Mucosa of descending colon (tissue), 3 donors: ENCODE measurements at regions not wholly inside any gene's neighbourhood (a gene's known extent, or its start where the extent isn't known, plus 50 kb on each side); places are given as distances from the start of the nearest gene placed in this dataset.

Source experiments
- ATAC-seq: fragments of 200-7000 bp; cut with Tn5 transposase; one replicate; pipeline ENCODE4 v1.9.1; 2020; ENCODE audit warnings: mild to moderate bottlenecking, moderate library complexity
- DNase-seq, 3 donors: peaks; one replicate each; pipeline ENCODE4 v3.0.0-alpha.2; 2020
- H3K36me3 ChIP-seq: fragments of 200-600 bp; one replicate; pipeline ENCODE4 v1.8.0; 2021; ENCODE audit warnings: low read depth, mild to moderate bottlenecking
- H3K4me1 ChIP-seq: fragments of 200-600 bp; one replicate; pipeline ENCODE4 v1.8.0; 2021; ENCODE audit warnings: low read depth, mild to moderate bottlenecking
- H3K4me3 ChIP-seq: fragments of 200-600 bp; one replicate; pipeline ENCODE4 v1.8.0; 2021; ENCODE audit warnings: mild to moderate bottlenecking
- H3K9me3 ChIP-seq: fragments of 200-600 bp; one replicate; pipeline ENCODE4 v1.8.0; 2021; ENCODE audit warnings: mild to moderate bottlenecking
- CTCF ChIP-seq: fragments of 200-600 bp; IDR thresholded peaks from one replicate; pipeline ENCODE4 v1.8.0; 2022; ENCODE audit warnings: antibody characterized with exemption, mild to moderate bottlenecking
- intact Hi-C, 2 donors: fragments of 100-400 bp; cut with DNase I in 1 of 2; cut with micrococcal nuclease in 1 of 2; formaldehyde crosslinking; loops; one replicate each; pipeline versions ENCODE4 v1.11.0 to v1.11.1; 2022; cut with DNase I, micrococcal nuclease
- donor health status: DM: no; HTN: no; CAD: no; lungs with moderate emphysema.
- donor health status: DM: no; HTN: no; CAD: no.
- donor health status: DM: no; HTN: yes; CAD: no.

GRCh38 chr10:4385231-4385870 lies 440.7 kb upstream of the AKR1E2 start:
- Histone ChIP-seq H3K4me1 (no peaks in the 10 kb centered on the region), H3K36me3 (no peaks in the 10 kb centered on the region), H3K4me3 (no peak overlapping the region), H3K9me3 (no peaks in the 10 kb centered on the region)
- no peak for ATAC-seq
- no peak for DNase-seq
- intact Hi-C loops, result no loop called here
- no peak for TF ChIP-seq CTCF

GRCh38 chr10:4384245-4384644 lies 441.8 kb upstream of the AKR1E2 start:
- ATAC-seq (no peak), DNase-seq (no peak)
- H3K36me3 ChIP-seq, result no peaks in the 10 kb centered on the region
- TF ChIP-seq CTCF, result no peak
- intact Hi-C loops, result no loop called here
- H3K9me3 ChIP-seq, result no peaks in the 10 kb centered on the region
- no peaks in the 10 kb centered on the region for H3K4me1 ChIP-seq
- H3K4me3 ChIP-seq, result no peak overlapping the region

GRCh38 chr10:4383651-4384098 lies 442.3 kb upstream of the AKR1E2 start:
- intact Hi-C loops, result no loop called here

GRCh38 chr10:4382811-4383210 lies 443.2 kb upstream of the AKR1E2 start:
- no peak for TF ChIP-seq CTCF
- intact Hi-C loops, result no loop called here
- no peaks in the 10 kb centered on the region for H3K4me1 ChIP-seq
- no peak for DNase-seq
- no peak for ATAC-seq
- no peak overlapping the region for H3K4me3 ChIP-seq
- no peaks in the 10 kb centered on the region for H3K9me3 ChIP-seq
- H3K36me3 ChIP-seq, result no peaks in the 10 kb centered on the region

More at GRCh38 chr10:4383651-4384098, 442.3 kb upstream of the AKR1E2 start:
- Histone ChIP-seq H3K4me3 (no peak overlapping the region), H3K9me3 (no peaks in the 10 kb centered on the region), H3K36me3 (no peaks in the 10 kb centered on the region), H3K4me1 (no peaks in the 10 kb centered on the region)
- DNase-seq, result no peak
- ATAC-seq, result no peak
- TF ChIP-seq CTCF, result no peak

- ATAC-seq, result no peak
- no peak for TF ChIP-seq CTCF
- intact Hi-C loops, result no loop called here
- H3K4me3 ChIP-seq, result no peak overlapping the region
- no peaks in the 10 kb centered on the region for H3K36me3 ChIP-seq
- no peak for DNase-seq
- H3K9me3 ChIP-seq, result no peaks in the 10 kb centered on the region
- no peaks in the 10 kb centered on the region for H3K4me1 ChIP-seq
These were observed 452.4 kb upstream of the AKR1E2 start for GRCh38 chr10:4373612-4374011.

- DNase-seq (no peak), ATAC-seq (no peak)
- Histone ChIP-seq H3K4me3 (no peak overlapping the region), H3K9me3 (no peaks in the 10 kb centered on the region), H3K36me3 (no peaks in the 10 kb centered on the region), H3K4me1 (no peaks in the 10 kb centered on the region)
- intact Hi-C loops, result no loop called here
- no peak for TF ChIP-seq CTCF
These were observed 452.9 kb upstream of the AKR1E2 start for GRCh38 chr10:4373098-4373497.
